RWPE2 (cell line): ENCODE measurements at regions not wholly inside any gene's neighbourhood (a gene's known extent, or its start where the extent isn't known, plus 50 kb on each side); places are given as distances from the start of the nearest gene placed in this dataset.

ENCODE experiments used
- ATAC-seq: fragments of 200-7000 bp; cut with Tn5 transposase; 3 replicates; pipeline ENCODE4 v1.9.1; 2021; ENCODE audit warnings: low read depth
- DNase-seq: peaks from one replicate; pipeline ENCODE4 v3.0.0-alpha.2; 2020; ENCODE audit warnings: low spot score
- H3K27ac ChIP-seq: fragments of 450-650 bp; 2 replicates; pipeline ENCODE4 v1.5.1; 2017; ENCODE audit warnings: mild to moderate bottlenecking; ENCODE audit not compliant: poor library complexity, severe bottlenecking
- H3K27me3 ChIP-seq: fragments of 250-450 bp; sonication (Bioruptor Pico); 2 replicates; pipeline ENCODE4 v1.5.1; 2021; ENCODE audit warnings: mild to moderate bottlenecking, moderate library complexity; ENCODE audit not compliant: insufficient read depth, poor library complexity, severe bottlenecking
- H3K36me3 ChIP-seq: fragments of 250-450 bp; sonication (Bioruptor Pico); 2 replicates; pipeline ENCODE4 v1.5.1; 2020; ENCODE audit warnings: low read depth, mild to moderate bottlenecking, moderate library complexity
- H3K4me1 ChIP-seq: fragments of 250-450 bp; sonication (Bioruptor Pico); 2 replicates; pipeline ENCODE4 v1.5.1; 2021; ENCODE audit warnings: mild to moderate bottlenecking, moderate library complexity; ENCODE audit not compliant: insufficient read depth, poor library complexity, severe bottlenecking
- H3K4me3 ChIP-seq: fragments of 250-450 bp; sonication (Bioruptor Pico); 2 replicates; pipeline ENCODE4 v1.5.1; 2021; ENCODE audit warnings: mild to moderate bottlenecking, moderate library complexity; ENCODE audit not compliant: severe bottlenecking
- H3K9me3 ChIP-seq: fragments of 250-450 bp; sonication (Bioruptor Pico); 2 replicates; pipeline ENCODE4 v1.5.1; 2021; ENCODE audit warnings: mild to moderate bottlenecking, moderate library complexity; ENCODE audit not compliant: severe bottlenecking
- CTCF ChIP-seq: fragments of 450-650 bp; IDR thresholded peaks from one replicate; pipeline ENCODE4 v1.5.1; 2017; ENCODE audit warnings: mild to moderate bottlenecking, moderate library complexity; ENCODE audit not compliant: poor library complexity, severe bottlenecking

GRCh38 chr12:124686370-124687173, 119.2 kb upstream of the NCOR2 start:
- Histone ChIP-seq H3K36me3 (no peaks in the 10 kb centered on the region), H3K9me3 (no peaks in the 10 kb centered on the region), H3K4me3 (no peak overlapping the region), H3K27me3 (no peaks in the 10 kb centered on the region), H3K27ac (peak overlapping the region; percentile 91), H3K4me1 (peaks cover 46% of the 10 kb centered on the region)
- TF ChIP-seq CTCF, result no peak
- DNase-seq, result no peak
- ATAC-seq, result no peak

- Histone ChIP-seq H3K4me3 (no peak overlapping the region), H3K4me1 (peaks cover 50% of the 10 kb centered on the region), H3K9me3 (no peaks in the 10 kb centered on the region), H3K27ac (peak overlapping the region; percentile 91), H3K36me3 (no peaks in the 10 kb centered on the region), H3K27me3 (no peaks in the 10 kb centered on the region)
- no peak for TF ChIP-seq CTCF
- no peak for ATAC-seq
- no peak for DNase-seq
Measured at GRCh38 chr12:124685689-124686369, 118.4 kb upstream of the NCOR2 start.

GRCh38 chr12:124684971-124685688, 117.7 kb upstream of the NCOR2 start:
- H3K4me1 ChIP-seq, result peaks cover 50% of the 10 kb centered on the region
- no peak for TF ChIP-seq CTCF

GRCh38 chr12:124684496-124684895, 117.1 kb upstream of the NCOR2 start:
- peaks cover 50% of the 10 kb centered on the region for H3K4me1 ChIP-seq

More at GRCh38 chr12:124684971-124685688, 117.7 kb upstream of the NCOR2 start:
- ATAC-seq (no peak), DNase-seq (no peak)
- peak overlapping the region; percentile 91 for H3K27ac ChIP-seq
- no peaks in the 10 kb centered on the region for H3K9me3 ChIP-seq
- no peaks in the 10 kb centered on the region for H3K36me3 ChIP-seq
- no peaks in the 10 kb centered on the region for H3K27me3 ChIP-seq
- H3K4me3 ChIP-seq, result no peak overlapping the region

More at GRCh38 chr12:124684496-124684895, 117.1 kb upstream of the NCOR2 start:
- H3K27me3 ChIP-seq, result no peaks in the 10 kb centered on the region
- DNase-seq (no peak), ATAC-seq (no peak)
- TF ChIP-seq CTCF, result no peak
- H3K36me3 ChIP-seq, result no peaks in the 10 kb centered on the region
- peak overlapping the region; percentile 91 for H3K27ac ChIP-seq
- H3K4me3 ChIP-seq, result no peak overlapping the region
- H3K9me3 ChIP-seq, result no peaks in the 10 kb centered on the region
